KMS-11 (cell line): ENCODE measurements at regions not wholly inside any gene's neighbourhood (a gene's known extent, or its start where the extent isn't known, plus 50 kb on each side); places are given as distances from the start of the nearest gene placed in this dataset.

ENCODE experiments used
- H2AFZ ChIP-seq: fragments of 200-600 bp; sonication (generic); 2 replicates; pipeline ENCODE4 v1.6.1; 2016; ENCODE audit warnings: antibody characterized with exemption, mixed run types, low read depth
- H3K27ac ChIP-seq: fragments of 200-600 bp; sonication (generic); 2 replicates; pipeline ENCODE4 v1.6.1; 2016; ENCODE audit warnings: mild to moderate bottlenecking, mixed run types
- H3K27me3 ChIP-seq: fragments of 200-600 bp; sonication (generic); 2 replicates; pipeline ENCODE4 v1.6.1; 2017; ENCODE audit warnings: mild to moderate bottlenecking, low read depth, mixed run types, moderate library complexity; ENCODE audit not compliant: insufficient read depth
- H3K36me3 ChIP-seq: fragments of 200-600 bp; sonication (generic); 2 replicates; pipeline ENCODE4 v1.6.1; 2017; ENCODE audit warnings: mild to moderate bottlenecking, mixed run types; ENCODE audit not compliant: insufficient read depth
- H3K4me1 ChIP-seq: fragments of 200-600 bp; sonication (generic); 2 replicates; pipeline ENCODE4 v1.6.1; 2016; ENCODE audit warnings: mild to moderate bottlenecking, low read depth, mixed run types; ENCODE audit not compliant: poor library complexity, severe bottlenecking
- H3K4me2 ChIP-seq: fragments of 200-600 bp; sonication (generic); 2 replicates; pipeline ENCODE4 v1.7.0; 2016; ENCODE audit warnings: mild to moderate bottlenecking, mixed run types
- H3K4me3 ChIP-seq: fragments of 200-600 bp; sonication (generic); IDR thresholded peaks from 2 replicates; pipeline ENCODE4 v1.6.1; 2017; ENCODE audit warnings: low read depth, low read length, mixed read lengths; ENCODE audit not compliant: insufficient read depth
- H3K79me2 ChIP-seq: fragments of 200-600 bp; sonication (generic); 2 replicates; pipeline ENCODE4 v1.6.1; 2016; ENCODE audit warnings: low read depth, mixed run types; ENCODE audit not compliant: insufficient read depth
- H3K9ac ChIP-seq: fragments of 200-600 bp; sonication (generic); 2 replicates; pipeline ENCODE4 v1.6.1; 2016; ENCODE audit warnings: mild to moderate bottlenecking, mixed run types
- H4K20me1 ChIP-seq: fragments of 200-600 bp; sonication (generic); 2 replicates; pipeline ENCODE4 v1.6.1; 2016; ENCODE audit warnings: mild to moderate bottlenecking, mixed run types; ENCODE audit not compliant: insufficient read depth
- TF ChIP-seq, protein P1 (sequence below): fragments of 200-600 bp; sonication (generic); conservative IDR thresholded peaks from 2 replicates; pipeline ENCODE4 v1.6.1; 2017; ENCODE audit warnings: low read depth, mild to moderate bottlenecking, antibody characterized with exemption, low read length, moderate library complexity, mixed read lengths

DNA sequence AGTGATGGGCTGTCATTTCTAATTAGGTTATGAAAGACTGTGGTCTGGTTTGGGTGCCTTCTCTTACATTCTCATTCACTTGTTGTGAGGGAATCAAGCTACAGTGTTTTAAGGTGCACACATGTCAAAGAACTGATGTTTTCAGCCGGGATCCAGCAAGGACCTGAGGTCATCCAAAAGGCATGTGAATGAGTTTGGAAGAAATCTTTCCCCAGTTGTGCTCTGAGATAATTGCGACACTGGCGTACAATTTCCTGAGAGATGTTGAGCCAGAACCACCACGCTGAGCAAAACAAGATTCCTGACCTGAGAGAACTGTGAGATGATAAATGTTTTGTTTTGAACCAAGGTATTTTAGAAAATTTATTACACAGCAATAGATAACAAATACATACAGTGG lies 295.3 kb upstream of the SLITRK3 start:
- no peak overlapping the region for H2AFZ ChIP-seq
- TF ChIP-seq, protein P1, sequence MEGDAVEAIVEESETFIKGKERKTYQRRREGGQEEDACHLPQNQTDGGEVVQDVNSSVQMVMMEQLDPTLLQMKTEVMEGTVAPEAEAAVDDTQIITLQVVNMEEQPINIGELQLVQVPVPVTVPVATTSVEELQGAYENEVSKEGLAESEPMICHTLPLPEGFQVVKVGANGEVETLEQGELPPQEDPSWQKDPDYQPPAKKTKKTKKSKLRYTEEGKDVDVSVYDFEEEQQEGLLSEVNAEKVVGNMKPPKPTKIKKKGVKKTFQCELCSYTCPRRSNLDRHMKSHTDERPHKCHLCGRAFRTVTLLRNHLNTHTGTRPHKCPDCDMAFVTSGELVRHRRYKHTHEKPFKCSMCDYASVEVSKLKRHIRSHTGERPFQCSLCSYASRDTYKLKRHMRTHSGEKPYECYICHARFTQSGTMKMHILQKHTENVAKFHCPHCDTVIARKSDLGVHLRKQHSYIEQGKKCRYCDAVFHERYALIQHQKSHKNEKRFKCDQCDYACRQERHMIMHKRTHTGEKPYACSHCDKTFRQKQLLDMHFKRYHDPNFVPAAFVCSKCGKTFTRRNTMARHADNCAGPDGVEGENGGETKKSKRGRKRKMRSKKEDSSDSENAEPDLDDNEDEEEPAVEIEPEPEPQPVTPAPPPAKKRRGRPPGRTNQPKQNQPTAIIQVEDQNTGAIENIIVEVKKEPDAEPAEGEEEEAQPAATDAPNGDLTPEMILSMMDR, result no peak
- no peaks in the 10 kb centered on the region for H3K27me3 ChIP-seq
- no peak overlapping the region for H3K4me2 ChIP-seq
- H3K27ac ChIP-seq, result no peak overlapping the region
- no peaks in the 10 kb centered on the region for H3K36me3 ChIP-seq
- H3K79me2 ChIP-seq, result no peaks in the 10 kb centered on the region
- no peak overlapping the region for H3K4me3 ChIP-seq
- no peaks in the 10 kb centered on the region for H4K20me1 ChIP-seq
- no peak overlapping the region for H3K9ac ChIP-seq
- H3K4me1 ChIP-seq, result no peaks in the 10 kb centered on the region

DNA sequence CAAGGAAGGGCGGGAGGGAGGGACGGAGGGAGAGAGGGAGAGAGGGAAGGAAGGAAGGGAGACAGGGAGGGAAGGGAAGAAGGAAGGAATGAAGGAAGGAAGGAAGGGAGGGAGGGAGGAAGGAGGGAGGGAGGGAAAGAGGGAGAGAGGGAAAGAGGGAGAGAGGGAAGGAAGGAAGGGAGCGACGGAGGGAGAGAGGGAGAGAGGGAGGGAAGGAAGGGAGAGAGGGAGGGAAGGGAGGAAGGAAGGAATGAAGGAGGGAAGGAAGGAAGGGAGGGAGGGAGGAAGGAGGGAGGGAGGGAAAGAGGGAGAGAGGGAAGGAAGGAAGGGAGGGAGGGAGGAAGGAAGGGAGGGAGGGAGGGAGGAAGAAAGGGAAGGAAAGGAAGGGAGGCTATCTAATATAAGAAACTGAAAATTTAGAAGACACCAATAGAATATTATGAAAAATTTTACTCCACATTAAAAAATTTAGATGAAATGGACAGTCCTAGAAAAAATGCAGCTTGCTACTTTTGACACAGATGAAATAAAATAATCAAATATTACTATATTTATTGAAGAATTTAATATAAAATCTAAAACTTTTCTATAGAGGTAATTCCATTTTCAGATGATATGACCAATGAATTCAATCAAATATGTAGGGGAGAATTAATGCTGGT lies 280.3 kb upstream of the SLITRK3 start:
- Histone ChIP-seq H2AFZ (no peak overlapping the region), H3K4me3 (no peak overlapping the region), H3K4me1 (peaks cover 5% of the 10 kb centered on the region), H3K9ac (no peak overlapping the region), H3K27me3 (no peaks in the 10 kb centered on the region), H4K20me1 (no peaks in the 10 kb centered on the region), H3K27ac (no peak overlapping the region), H3K4me2 (no peak overlapping the region), H3K36me3 (no peaks in the 10 kb centered on the region), H3K79me2 (no peaks in the 10 kb centered on the region)
- TF ChIP-seq, protein P1, result no peak

DNA sequence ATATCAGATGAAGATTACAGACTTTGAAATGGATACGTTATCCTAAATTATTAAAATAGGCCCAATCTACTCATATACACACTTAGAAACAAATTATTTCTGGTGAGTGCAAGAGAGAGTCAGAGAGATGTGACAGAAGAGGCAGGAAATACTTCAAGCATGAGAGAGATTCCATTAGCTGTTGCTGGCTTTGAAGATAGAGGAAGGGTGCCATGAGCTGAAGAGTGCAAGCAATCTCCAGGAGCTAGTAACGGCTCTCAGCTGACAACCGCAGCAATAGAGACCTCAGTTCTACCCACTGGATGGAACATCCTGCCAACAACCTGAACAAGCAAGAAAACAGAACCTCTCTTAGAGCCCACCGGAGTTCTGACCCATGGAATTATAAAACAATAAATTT lies 270.7 kb upstream of the SLITRK3 start:
- H3K79me2 ChIP-seq, result no peaks in the 10 kb centered on the region
- no peak overlapping the region for H3K27ac ChIP-seq
- H3K4me2 ChIP-seq, result no peak overlapping the region
- H2AFZ ChIP-seq, result no peak overlapping the region
- H3K9ac ChIP-seq, result no peak overlapping the region
- H3K4me3 ChIP-seq, result no peak overlapping the region
- H4K20me1 ChIP-seq, result no peaks in the 10 kb centered on the region
- H3K36me3 ChIP-seq, result no peaks in the 10 kb centered on the region
- TF ChIP-seq, protein P1, result no peak
- no peaks in the 10 kb centered on the region for H3K27me3 ChIP-seq
- peaks cover 13% of the 10 kb centered on the region for H3K4me1 ChIP-seq

DNA sequence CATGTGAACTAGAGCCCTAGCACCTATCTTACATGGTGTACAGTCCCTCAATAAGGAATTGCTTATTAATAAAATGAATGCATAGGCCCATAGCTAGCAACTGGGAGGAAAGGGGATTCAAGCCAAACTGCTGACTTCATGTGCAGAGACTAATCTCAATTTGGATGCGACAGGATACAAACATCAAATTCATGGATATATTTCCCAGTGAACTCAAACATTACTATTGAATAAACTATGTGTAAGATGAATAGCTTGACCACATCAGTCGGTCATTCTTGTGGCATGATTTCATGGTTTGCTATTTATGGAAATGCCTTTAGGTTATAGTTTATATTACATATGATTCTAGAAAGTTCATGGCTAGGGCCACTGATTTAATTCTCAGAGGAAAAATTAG lies 268.6 kb upstream of the SLITRK3 start:
- no peak overlapping the region for H3K4me2 ChIP-seq
- no peak overlapping the region for H3K27ac ChIP-seq
- H3K27me3 ChIP-seq, result no peaks in the 10 kb centered on the region
- H2AFZ ChIP-seq, result no peak overlapping the region
- no peak overlapping the region for H3K9ac ChIP-seq
- H3K79me2 ChIP-seq, result no peaks in the 10 kb centered on the region
- no peak overlapping the region for H3K4me3 ChIP-seq
- H3K4me1 ChIP-seq, result no peaks in the 10 kb centered on the region
- no peaks in the 10 kb centered on the region for H3K36me3 ChIP-seq
- H4K20me1 ChIP-seq, result no peaks in the 10 kb centered on the region
- TF ChIP-seq, protein P1, result no peak
